SKM-1 (cell line): ENCODE measurements at regions not wholly inside any gene's neighbourhood (a gene's known extent, or its start where the extent isn't known, plus 50 kb on each side); places are given as distances from the start of the nearest gene placed in this dataset.
"Not testable (repeated sequence)": the region's sequence is repeated elsewhere in the genome, so short reads cannot be mapped to it uniquely, and the experiment has no call there.

Source experiments
- DNase-seq: peaks from one replicate; lab custom pipeline; 2025; ENCODE audit not compliant: unreplicated experiment; lab: John Stamatoyannopoulos, UW

- no peak for DNase-seq
These were observed 256.2 kb upstream of the DDHD1 start for GRCh38 chr14:53409289-53409688.

GRCh38 chr14:53408175-53408879, 255.2 kb upstream of the DDHD1 start:
- DNase-seq, result no peak

DNA sequence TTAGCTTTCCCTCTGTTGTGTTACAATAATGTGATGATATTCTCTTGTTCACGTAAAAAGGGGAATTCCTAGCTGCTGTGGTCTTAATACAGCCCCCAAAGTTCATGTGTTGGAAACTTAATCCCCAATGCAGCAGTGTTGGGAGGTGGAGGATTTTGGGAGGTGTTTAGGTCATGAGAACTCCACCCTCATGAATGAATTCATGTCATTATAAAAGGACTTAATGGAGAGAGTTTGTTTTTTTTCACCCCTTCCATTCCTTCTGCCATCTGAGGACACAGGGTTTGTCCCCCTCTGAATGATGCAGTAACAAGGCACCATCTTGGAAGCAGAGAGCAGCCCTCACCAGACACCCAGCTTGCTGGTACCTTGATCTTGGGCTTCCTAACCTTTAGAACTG, 253.4 kb upstream of the DDHD1 start:
- DNase-seq, result no peak

- no peak for DNase-seq
These were observed 248.5 kb upstream of the DDHD1 start for GRCh38 chr14:53401646-53402045.

- no peak for DNase-seq
These were observed 245.9 kb upstream of the DDHD1 start for GRCh38 chr14:53399057-53399456.

DNA sequence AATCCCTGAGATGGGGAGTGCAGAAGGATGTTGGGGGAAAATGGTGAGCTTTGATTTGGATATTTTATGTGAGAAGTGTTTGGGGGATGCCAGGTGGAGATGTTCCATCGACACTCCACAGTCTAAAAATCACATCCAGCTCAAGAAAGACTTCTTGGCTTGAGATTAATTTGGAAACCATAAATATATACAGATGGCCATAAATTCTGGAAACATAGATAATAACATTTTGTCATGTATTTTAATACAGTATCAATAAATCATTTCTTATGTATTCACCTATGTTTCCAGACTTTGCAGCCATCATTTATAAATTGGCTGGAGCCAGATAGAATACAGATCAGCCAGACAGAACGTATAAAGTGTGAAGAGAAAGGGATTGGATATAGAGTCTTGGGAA, 245.5 kb upstream of the DDHD1 start:
- DNase-seq, result no peak

- not testable (repeated sequence) for DNase-seq
These were observed 242.1 kb upstream of the DDHD1 start for GRCh38 chr14:53395267-53395666.

GRCh38 chr14:53391631-53392285, 238.6 kb upstream of the DDHD1 start:
- DNase-seq, result no peak

DNA sequence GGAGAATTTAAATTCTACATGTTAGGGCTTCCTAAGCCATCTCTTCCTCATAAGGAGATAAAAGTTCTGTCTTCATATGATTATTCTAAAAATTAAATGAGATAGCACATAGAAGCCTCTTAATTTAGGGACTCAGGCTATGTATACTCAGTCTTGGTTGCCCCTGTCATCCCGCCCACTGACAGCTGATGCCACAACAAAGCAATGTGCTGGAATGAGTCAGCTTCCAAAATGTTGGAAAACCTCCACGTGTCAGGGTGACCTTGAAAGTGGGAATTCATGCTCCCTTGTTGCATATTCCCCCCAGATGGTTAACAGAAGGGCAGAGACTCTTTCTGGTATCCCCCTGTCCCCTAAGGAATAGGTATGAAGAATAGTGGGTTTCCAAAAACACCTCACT, 238.0 kb upstream of the DDHD1 start:
- no peak for DNase-seq

DNA sequence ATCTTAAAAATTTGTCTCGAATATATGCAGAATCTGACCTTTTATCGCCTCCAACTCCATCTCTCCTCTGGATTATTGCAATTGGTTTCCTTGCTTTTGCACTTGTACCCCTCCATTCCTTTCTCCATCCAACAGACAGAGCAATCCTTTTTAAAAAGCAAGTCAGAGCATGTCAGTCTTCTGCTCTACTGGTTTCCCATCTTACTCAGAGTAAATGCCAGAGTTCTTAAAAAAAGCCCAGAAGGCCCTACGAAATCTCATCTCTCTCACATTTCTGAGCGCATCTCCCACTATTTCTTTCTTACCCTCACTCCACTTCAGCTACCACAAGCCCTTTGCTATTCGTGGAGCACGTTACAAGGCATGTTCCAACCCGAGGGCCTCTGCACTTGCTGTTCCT, 236.9 kb upstream of the DDHD1 start:
- DNase-seq, result no peak

DNA sequence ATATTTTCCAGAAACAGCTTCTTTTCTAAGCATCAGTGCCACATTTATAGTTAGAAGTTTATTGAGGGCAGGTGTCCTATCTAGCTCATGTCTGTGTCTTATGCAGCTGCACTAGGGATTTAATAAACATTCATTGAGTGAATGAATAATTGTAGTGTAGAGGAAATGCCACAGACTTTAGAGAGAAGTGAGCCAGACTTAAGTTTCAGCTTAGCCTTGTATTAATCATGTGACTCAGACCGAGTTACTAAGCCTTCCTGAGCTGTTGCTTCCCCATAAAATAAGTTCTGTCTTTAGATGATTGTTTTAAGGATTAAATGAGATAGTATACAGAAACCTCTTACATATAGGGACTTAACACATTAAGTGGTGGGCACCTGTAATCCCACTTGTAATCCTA, 236.1 kb upstream of the DDHD1 start:
- DNase-seq, result no peak

GRCh38 chr14:53386362-53386761, 233.2 kb upstream of the DDHD1 start:
- DNase-seq, result no peak

DNA sequence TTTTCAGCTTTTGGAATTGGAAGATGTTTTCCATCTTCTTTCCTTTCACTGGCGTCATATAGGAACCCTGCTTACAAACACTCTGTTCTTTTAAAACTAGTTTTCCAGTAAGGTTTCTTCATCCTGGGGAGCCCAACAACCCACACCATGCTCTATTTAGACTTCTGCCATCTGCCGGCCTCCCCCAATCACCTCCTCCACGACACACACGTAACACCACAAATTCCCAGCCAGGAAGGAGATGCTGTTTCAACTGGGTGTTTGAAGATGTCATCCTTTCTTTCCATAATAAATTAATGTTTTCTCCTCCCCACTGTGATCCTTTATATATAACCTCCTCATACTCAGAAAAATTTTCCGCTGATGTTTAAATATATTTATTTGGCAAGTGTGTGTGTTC, 231.4 kb upstream of the DDHD1 start:
- no peak for DNase-seq

GRCh38 chr14:53384073-53384472, 230.9 kb upstream of the DDHD1 start:
- DNase-seq, result no peak

GRCh38 chr14:53381895-53382294, 228.8 kb upstream of the DDHD1 start:
- no peak for DNase-seq

DNA sequence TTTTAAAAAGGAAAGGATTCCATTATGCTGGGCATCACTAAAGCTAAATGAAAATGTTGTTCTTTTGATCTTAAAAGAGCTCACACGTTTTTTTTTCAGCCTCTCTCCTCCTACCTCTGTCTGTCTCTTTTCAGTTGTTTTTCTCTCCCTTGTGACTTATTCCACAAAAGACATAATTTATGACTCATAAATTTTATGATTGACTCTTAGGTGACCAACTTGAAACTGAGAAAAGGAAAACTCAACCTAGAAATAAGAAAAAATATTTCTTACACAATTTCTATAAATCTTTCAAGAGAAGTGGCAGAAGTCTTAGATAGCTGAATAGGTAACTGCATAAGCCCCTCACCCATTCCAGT, 227.7 kb upstream of the DDHD1 start:
- no peak for DNase-seq

GRCh38 chr14:53380052-53380866, 227.1 kb upstream of the DDHD1 start:
- DNase-seq, result no peak

DNA sequence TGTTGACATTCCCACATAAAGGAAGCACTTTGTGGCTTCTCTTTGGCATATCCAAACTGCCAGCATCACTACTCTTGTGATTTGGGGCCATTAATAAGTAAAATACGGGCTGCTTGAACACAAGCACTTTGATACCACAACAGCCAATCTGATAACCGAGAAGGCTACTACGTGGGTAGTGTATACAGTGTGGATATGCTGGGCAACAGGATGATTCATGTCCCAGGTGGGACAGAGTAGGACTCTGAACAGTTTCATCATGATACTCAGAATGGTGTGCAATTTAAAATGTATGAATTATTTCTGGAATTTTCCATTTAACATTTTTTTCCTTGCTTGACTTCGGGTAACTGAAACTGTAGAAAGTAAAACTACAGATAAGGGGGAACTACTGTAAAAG, 225.0 kb upstream of the DDHD1 start:
- DNase-seq, result no peak

GRCh38 chr14:53376064-53376463, 222.9 kb upstream of the DDHD1 start:
- DNase-seq, result no peak

DNA sequence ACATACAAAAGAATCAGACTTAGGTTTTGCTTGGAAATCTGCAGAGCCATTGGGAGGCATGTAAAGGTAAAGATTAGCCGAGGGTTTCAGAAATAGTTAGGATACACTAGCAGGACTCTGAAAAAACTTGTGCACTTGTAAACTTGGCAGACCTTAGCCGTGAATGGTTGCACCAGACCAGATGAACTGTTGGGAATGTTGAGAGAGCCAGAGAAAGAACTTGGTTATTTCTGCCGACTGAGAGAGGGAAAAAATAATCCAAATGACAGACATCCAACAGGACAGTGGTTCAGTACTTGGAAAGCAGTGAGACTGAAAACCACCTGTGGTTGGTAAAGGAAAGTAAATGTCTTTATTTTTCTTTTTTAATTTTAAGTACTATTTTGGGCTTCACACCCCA, 222.5 kb upstream of the DDHD1 start:
- no peak for DNase-seq

GRCh38 chr14:53368711-53369201, 215.6 kb upstream of the DDHD1 start:
- DNase-seq, result no peak

GRCh38 chr14:53368066-53368465, 214.9 kb upstream of the DDHD1 start:
- no peak for DNase-seq
